DND-41 (cell line): ENCODE measurements at regions not wholly inside any gene's neighbourhood (a gene's known extent, or its start where the extent isn't known, plus 50 kb on each side); places are given as distances from the start of the nearest gene placed in this dataset.

Experiments used
- ATAC-seq: fragments of 200-7000 bp; cut with Tn5 transposase; 3 replicates; pipeline ENCODE4 v1.9.1; 2021; ENCODE audit warnings: low read depth; ENCODE audit not compliant: insufficient read depth
- DNase-seq: peaks from one replicate; pipeline ENCODE4 v3.0.0-alpha.2; 2020
- H2AFZ ChIP-seq: 2 replicates; pipeline ENCODE4 v1.6.0; 2012; ENCODE audit warnings: low read depth, low read length
- H3K27ac ChIP-seq: 2 replicates; pipeline ENCODE4 v1.5.1; 2012; ENCODE audit warnings: low read length, inconsistent platforms
- H3K27me3 ChIP-seq: fragments of 200-600 bp; sonication (generic); 2 replicates; pipeline ENCODE4 v1.6.0; 2012; ENCODE audit warnings: low read length, mild to moderate bottlenecking, inconsistent platforms; ENCODE audit not compliant: insufficient read depth, poor library complexity
- H3K36me3 ChIP-seq: 2 replicates; pipeline ENCODE4 v1.5.1; 2012; ENCODE audit warnings: low read length, inconsistent platforms; ENCODE audit not compliant: insufficient read depth
- H3K4me1 ChIP-seq: 2 replicates; pipeline ENCODE4 v1.5.1; 2012; ENCODE audit warnings: mild to moderate bottlenecking, low read length; ENCODE audit not compliant: insufficient read depth
- H3K4me2 ChIP-seq: 2 replicates; pipeline ENCODE4 v1.6.0; 2012; ENCODE audit warnings: mild to moderate bottlenecking, moderate library complexity, low read length, inconsistent platforms; ENCODE audit not compliant: insufficient read depth
- H3K4me3 ChIP-seq, 2 experiments: fragments of 200-600 bp in 1 of 2; shearing (Covaris generic) in 1 of 2; 2 replicates each; pipeline ENCODE4 v1.5.1; 2012 to 2016; ENCODE audit warnings: inconsistent platforms in 2 of 2, low read length in 2 of 2, mild to moderate bottlenecking in 2 of 2, low read depth in 1 of 2, moderate library complexity in 1 of 2
- H3K79me2 ChIP-seq: 2 replicates; pipeline ENCODE4 v1.6.0; 2012; ENCODE audit warnings: low read length, inconsistent platforms; ENCODE audit not compliant: insufficient read depth
- H3K9ac ChIP-seq: 2 replicates; pipeline ENCODE4 v1.6.0; 2012; ENCODE audit warnings: low read depth, mild to moderate bottlenecking, inconsistent platforms, low read length, moderate library complexity
- H3K9me3 ChIP-seq: 2 replicates; pipeline ENCODE4 v1.5.1; 2012; ENCODE audit warnings: low read length, moderate library complexity, mild to moderate bottlenecking, inconsistent platforms; ENCODE audit not compliant: insufficient read depth, severe bottlenecking
- H4K20me1 ChIP-seq: 2 replicates; pipeline ENCODE4 v1.6.0; 2012; ENCODE audit warnings: low read length; ENCODE audit not compliant: insufficient read depth
- EZH2 ChIP-seq: IDR thresholded peaks from 3 replicates; pipeline ENCODE4 v1.6.1; 2012; ENCODE audit warnings: borderline replicate concordance, low read depth, mild to moderate bottlenecking, moderate library complexity, low read length, inconsistent platforms; ENCODE audit not compliant: severe bottlenecking
- TF ChIP-seq, protein P1 (sequence below): IDR thresholded peaks from 2 replicates; pipeline ENCODE4 v1.5.1; 2012; ENCODE audit warnings: borderline replicate concordance, low read length, moderate library complexity, mild to moderate bottlenecking; ENCODE audit not compliant: poor library complexity, severe bottlenecking; ENCODE audit errors: extremely low read depth

DNA sequence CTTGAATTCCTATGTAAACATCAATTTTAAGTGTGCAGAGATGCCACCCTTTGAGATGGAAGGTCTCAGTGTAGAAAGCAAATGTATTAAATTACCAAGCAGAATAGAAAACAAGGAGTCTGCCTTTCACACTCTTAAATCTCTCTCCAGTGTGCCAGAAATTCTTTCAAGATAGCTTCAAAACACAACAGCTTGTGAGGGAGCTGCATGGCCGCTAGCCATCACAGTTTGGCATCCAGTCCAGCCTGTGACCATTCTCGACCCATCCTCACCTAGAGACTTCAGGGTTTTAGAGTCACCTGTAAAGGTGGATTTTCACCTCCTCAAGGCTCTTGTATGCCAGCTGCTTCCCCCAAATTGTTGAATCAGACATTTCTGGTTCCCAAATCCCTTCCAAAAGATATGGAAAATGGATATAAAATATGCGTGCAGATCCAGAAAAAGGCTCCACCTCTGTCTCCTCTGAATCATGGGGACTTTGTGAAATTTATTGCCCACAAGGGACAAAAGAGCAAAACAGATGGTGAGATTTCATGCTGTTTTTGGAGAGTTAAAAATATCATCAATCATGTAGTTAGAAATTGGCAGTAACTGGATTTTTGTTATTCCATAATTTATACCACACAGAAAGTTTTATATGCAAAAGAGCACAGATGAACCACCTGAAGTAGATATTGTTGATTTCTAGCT is 114.2 kb upstream of the THRB start:
- Histone ChIP-seq H3K79me2 (no peaks in the 10 kb centered on the region), H3K9me3 (no peaks in the 10 kb centered on the region), H3K9ac (no peak overlapping the region), H3K4me2 (no peak overlapping the region), H3K27ac (no peak overlapping the region), H3K27me3 (no peaks in the 10 kb centered on the region), H3K4me1 (no peaks in the 10 kb centered on the region), H4K20me1 (no peaks in the 10 kb centered on the region), H2AFZ (no peak overlapping the region), H3K36me3 (no peaks in the 10 kb centered on the region), H3K4me3 (no peak overlapping the region)
- ATAC-seq = no peak
- DNase-seq = no peak
- TF ChIP-seq EZH2 = no peak
- TF ChIP-seq, protein P1, sequence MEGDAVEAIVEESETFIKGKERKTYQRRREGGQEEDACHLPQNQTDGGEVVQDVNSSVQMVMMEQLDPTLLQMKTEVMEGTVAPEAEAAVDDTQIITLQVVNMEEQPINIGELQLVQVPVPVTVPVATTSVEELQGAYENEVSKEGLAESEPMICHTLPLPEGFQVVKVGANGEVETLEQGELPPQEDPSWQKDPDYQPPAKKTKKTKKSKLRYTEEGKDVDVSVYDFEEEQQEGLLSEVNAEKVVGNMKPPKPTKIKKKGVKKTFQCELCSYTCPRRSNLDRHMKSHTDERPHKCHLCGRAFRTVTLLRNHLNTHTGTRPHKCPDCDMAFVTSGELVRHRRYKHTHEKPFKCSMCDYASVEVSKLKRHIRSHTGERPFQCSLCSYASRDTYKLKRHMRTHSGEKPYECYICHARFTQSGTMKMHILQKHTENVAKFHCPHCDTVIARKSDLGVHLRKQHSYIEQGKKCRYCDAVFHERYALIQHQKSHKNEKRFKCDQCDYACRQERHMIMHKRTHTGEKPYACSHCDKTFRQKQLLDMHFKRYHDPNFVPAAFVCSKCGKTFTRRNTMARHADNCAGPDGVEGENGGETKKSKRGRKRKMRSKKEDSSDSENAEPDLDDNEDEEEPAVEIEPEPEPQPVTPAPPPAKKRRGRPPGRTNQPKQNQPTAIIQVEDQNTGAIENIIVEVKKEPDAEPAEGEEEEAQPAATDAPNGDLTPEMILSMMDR = no peak

DNA sequence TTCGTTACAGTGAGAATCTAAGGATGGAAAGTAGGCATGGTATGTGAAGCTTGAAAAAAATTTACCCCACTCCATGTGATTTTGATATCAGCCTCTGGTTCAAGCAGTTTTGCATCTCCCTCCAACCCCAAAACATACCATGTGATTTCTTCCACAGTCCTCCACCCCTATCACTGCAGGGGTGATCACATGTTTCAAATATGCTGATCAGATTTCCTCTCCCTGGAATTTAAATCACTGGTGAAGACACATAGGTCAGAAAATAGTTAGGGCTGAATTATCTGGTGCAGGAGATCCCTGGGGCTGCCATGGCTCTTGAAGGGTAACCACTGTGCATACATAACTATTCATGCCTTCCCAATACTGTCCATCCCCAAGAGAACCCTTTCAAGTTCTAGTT is 119.7 kb upstream of the THRB start:
- DNase-seq = no peak
- no peaks in the 10 kb centered on the region for H3K27me3 ChIP-seq
- no peak for ATAC-seq

DNA sequence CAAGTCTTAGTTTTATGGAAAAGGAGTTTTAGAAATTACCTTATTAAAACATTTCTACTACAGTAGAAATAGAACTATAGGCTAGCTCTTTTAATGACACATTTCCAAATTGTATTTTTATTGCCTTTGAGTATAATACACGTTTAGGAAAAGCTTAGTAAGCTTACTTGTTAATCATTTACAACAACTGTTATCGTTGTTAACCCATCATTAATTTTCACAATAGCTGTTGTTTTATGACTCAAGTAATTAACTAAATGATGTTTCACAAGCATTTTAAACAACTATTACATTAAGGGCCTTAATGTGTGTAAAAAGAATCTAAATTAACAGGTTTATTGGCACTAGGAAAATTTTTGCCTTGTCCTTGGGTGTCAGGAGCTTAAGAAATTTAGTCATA is 120.5 kb upstream of the THRB start:
- DNase-seq (no peak), ATAC-seq (no peak)
- no peaks in the 10 kb centered on the region for H3K79me2 ChIP-seq
- no peak overlapping the region for H2AFZ ChIP-seq
- no peaks in the 10 kb centered on the region for H3K4me1 ChIP-seq
- H3K27ac ChIP-seq = no peak overlapping the region
- no peak overlapping the region for H3K4me3 ChIP-seq
- H3K9me3 ChIP-seq = no peaks in the 10 kb centered on the region
- H4K20me1 ChIP-seq = no peaks in the 10 kb centered on the region
- TF ChIP-seq, protein P1 = no peak
- no peak for TF ChIP-seq EZH2
- no peak overlapping the region for H3K4me2 ChIP-seq
- no peaks in the 10 kb centered on the region for H3K36me3 ChIP-seq
- no peak overlapping the region for H3K9ac ChIP-seq
- no peaks in the 10 kb centered on the region for H3K27me3 ChIP-seq

More for the DNA sequence above, 119.7 kb upstream of the THRB start:
- no peaks in the 10 kb centered on the region for H3K4me1 ChIP-seq
- H3K4me3 ChIP-seq = no peak overlapping the region
- H3K79me2 ChIP-seq = no peaks in the 10 kb centered on the region
- H4K20me1 ChIP-seq = no peaks in the 10 kb centered on the region
- H3K4me2 ChIP-seq = no peak overlapping the region
- H2AFZ ChIP-seq = no peak overlapping the region
- H3K27ac ChIP-seq = no peak overlapping the region
- TF ChIP-seq, protein P1 = no peak
- no peak for TF ChIP-seq EZH2
- no peak overlapping the region for H3K9ac ChIP-seq
- no peaks in the 10 kb centered on the region for H3K36me3 ChIP-seq
- H3K9me3 ChIP-seq = no peaks in the 10 kb centered on the region
